ENCODE measurements at regions not wholly inside any gene's neighbourhood (a gene's known extent, or its start where the extent isn't known, plus 50 kb on each side); places are given as distances from the start of the nearest gene placed in this dataset.

- TF ChIP-seq CREB1 (CRISPR knock-in tag; IDR thresholded peaks at IDR 0.05), result no peak
- TF ChIP-seq CTCF (IDR thresholded peaks at IDR 0.05), result no peak
- no peak for TF ChIP-seq ATF6 (CRISPR knock-in tag; IDR thresholded peaks at IDR 0.05)
- TF ChIP-seq KAT7 (CRISPR knock-in tag; IDR thresholded peaks at IDR 0.05; ENCODE audit: borderline replicate concordance), result no peak
- no peak for TF ChIP-seq ATF2 (CRISPR knock-in tag; IDR thresholded peaks at IDR 0.05; ENCODE audit: borderline replicate concordance, low read depth)
- no peak for TF ChIP-seq USF1 (CRISPR knock-in tag; IDR thresholded peaks at IDR 0.05)
- no peak for TF ChIP-seq CBFB (CRISPR knock-in tag; IDR thresholded peaks at IDR 0.05; ENCODE audit: low read depth)
- TF ChIP-seq TEAD1 (CRISPR knock-in tag; IDR thresholded peaks at IDR 0.05), result no peak
- TF ChIP-seq NR2C2 (CRISPR knock-in tag; IDR thresholded peaks at IDR 0.05), result no peak
- no peak for TF ChIP-seq E2F1 (CRISPR knock-in tag; IDR thresholded peaks at IDR 0.05)
- no peak for TF ChIP-seq OVOL2 (CRISPR knock-in tag; IDR thresholded peaks at IDR 0.05; ENCODE audit: borderline replicate concordance)
Observed at GRCh38 chr2:55807900-55808299, 114.3 kb upstream of the PNPT1 start.
